Heart left ventricle (tissue), 16 donors: ENCODE measurements at regions not wholly inside any gene's neighbourhood (a gene's known extent, or its start where the extent isn't known, plus 50 kb on each side); places are given as distances from the start of the nearest gene placed in this dataset.
"Not testable (repeated sequence)": the region's sequence is repeated elsewhere in the genome, so short reads cannot be mapped to it uniquely, and the experiment has no call there.

ENCODE experiments used
- ATAC-seq, 4 donors: fragments of 200-7000 bp; cut with Tn5 transposase; one replicate each; pipeline ENCODE4 v1.9.1; 2020 to 2022; ENCODE audit warnings: moderate library complexity in 4 of 4, mild to moderate bottlenecking in 3 of 4, moderate number of reproducible peaks in 1 of 4
- DNase-seq, 5 donors: peaks; one replicate each; pipeline ENCODE4 v3.0.0-alpha.2; 2020
- H3K27ac ChIP-seq, 12 donors: fragments of 200-600 bp; sonication (generic) in 4 of 12; one replicate each; pipeline versions ENCODE4 v1.5.0 to v1.8.0; 2016 to 2022; ENCODE audit warnings: mild to moderate bottlenecking in 2 of 12
- H3K27me3 ChIP-seq, 9 donors: fragments of 200-600 bp; sonication (generic) in 2 of 9; one replicate each; pipeline versions ENCODE4 v1.5.1 to v1.8.0; 2016 to 2022; ENCODE audit warnings: mild to moderate bottlenecking in 3 of 9
- H3K36me3 ChIP-seq, 9 donors: fragments of 200-600 bp; sonication (generic) in 2 of 9; one replicate each; pipeline versions ENCODE4 v1.5.0 to v1.8.0; 2018 to 2022; ENCODE audit warnings: mild to moderate bottlenecking in 2 of 9
- H3K4me1 ChIP-seq, 12 donors: fragments of 200-600 bp; sonication (generic) in 4 of 12; one replicate each; pipeline versions ENCODE4 v1.5.0 to v1.8.0; 2016 to 2022; ENCODE audit warnings: mild to moderate bottlenecking in 3 of 12
- H3K4me3 ChIP-seq, 12 donors: fragments of 200-600 bp; sonication (generic) in 4 of 12; one replicate each; pipeline versions ENCODE4 v1.5.0 to v1.8.0; 2017 to 2022; ENCODE audit warnings: mild to moderate bottlenecking in 9 of 12, moderate library complexity in 4 of 12
- H3K9me3 ChIP-seq, 12 donors: fragments of 200-600 bp; sonication (generic) in 4 of 12; one replicate each; pipeline versions ENCODE4 v1.5.0 to v1.8.0; 2016 to 2022; ENCODE audit warnings: mild to moderate bottlenecking in 1 of 12
- POLR2A ChIP-seq, 2 donors: fragments of 450-650 bp; IDR thresholded peaks; one replicate each; pipeline ENCODE4 v1.6.1; 2017; ENCODE audit warnings: antibody characterized with exemption in 2 of 2, mild to moderate bottlenecking in 2 of 2, moderate library complexity in 2 of 2
- WGBS, 4 donors: extraction: QIAGEN DNeasy Blood & Tissue Kit in 2 of 4; methylation state at CpG; one replicate each; pipeline versions ENCODE4 v1.1.5 to v1.1.7; 2013 to 2018; 5-methylcytosine and 5-hydroxymethylcytosine counted together
- intact Hi-C, 10 donors: fragments of 100-400 bp; cut with DNase I; formaldehyde crosslinking; loops; one replicate each; pipeline versions ENCODE4 v1.11.1 to v1.14.2; 2022
- TF ChIP-seq, protein P1 (sequence below), 12 donors: fragments of 200-600 bp; sonication (generic) in 4 of 12; IDR thresholded peaks; one replicate each; pipeline versions ENCODE4 v1.5.0 to v1.8.0; 2018 to 2022; ENCODE audit warnings: antibody characterized with exemption in 12 of 12, mild to moderate bottlenecking in 5 of 12
- donor health status: ischemic (EF 13 %, LVEDD 7.1; RV severe dilation, severe dysfunction).
- donor health status: healthy with polysubstance abuse.
- donor health status: DM: no; HTN: yes; CAD: no.
- donor health status: DM: no; HTN: no; CAD: no.
- donor health status: ischemic (EF 25% LVEDD 6.9; RV normal size, moderate dysfunction).
- donor health status: ischemic (EF 25% LVEDD 5.7; RV mildly dilated, moderate dysfunction).
- donor health status: healthy.
- donor health status: DM: yes; HTN: yes; CAD: no.
- donor health status: ischemic (EF 35%, LVEDD 5.7; RV mildly dilated, moderate dysfunction).
- donor health status: nonischemic (EF 11% LVEDD 7.7; RV severe dilation, severe dysfunction).
- donor health status: DM: yes; HTN: yes; CAD: no.
- donor health status: PGD.
- donor health status: ischemic (EF 29% LVEDD 5.4; RV normal size, mild dysfunction).
- donor health status: nonischemic (EF 23%, LVEDD 6.1; RV moderate dilation, normal function).

- H3K4me3 ChIP-seq, result no peak overlapping the region
- no peaks in the 10 kb centered on the region for H3K9me3 ChIP-seq
- H3K36me3 ChIP-seq, result no peaks in the 10 kb centered on the region
- intact Hi-C loops, result loop anchor here in 1 of 10 donors (10.0 kb wide), 2 partner anchors 371 to 1261 kb away; no protein-coding TSS in a partner anchor
- WGBS, 4 donors, result 83 to 92% (median 89%) methylated on average over 4 of the region's 4 CpGs
- H3K27me3 ChIP-seq, result no peaks in the 10 kb centered on the region
- DNase-seq (no peak), ATAC-seq (no peak)
- no peaks in the 10 kb centered on the region for H3K4me1 ChIP-seq
- TF ChIP-seq POLR2A (IDR thresholded peaks at IDR 0.05), result no peak
- TF ChIP-seq, protein P1, sequence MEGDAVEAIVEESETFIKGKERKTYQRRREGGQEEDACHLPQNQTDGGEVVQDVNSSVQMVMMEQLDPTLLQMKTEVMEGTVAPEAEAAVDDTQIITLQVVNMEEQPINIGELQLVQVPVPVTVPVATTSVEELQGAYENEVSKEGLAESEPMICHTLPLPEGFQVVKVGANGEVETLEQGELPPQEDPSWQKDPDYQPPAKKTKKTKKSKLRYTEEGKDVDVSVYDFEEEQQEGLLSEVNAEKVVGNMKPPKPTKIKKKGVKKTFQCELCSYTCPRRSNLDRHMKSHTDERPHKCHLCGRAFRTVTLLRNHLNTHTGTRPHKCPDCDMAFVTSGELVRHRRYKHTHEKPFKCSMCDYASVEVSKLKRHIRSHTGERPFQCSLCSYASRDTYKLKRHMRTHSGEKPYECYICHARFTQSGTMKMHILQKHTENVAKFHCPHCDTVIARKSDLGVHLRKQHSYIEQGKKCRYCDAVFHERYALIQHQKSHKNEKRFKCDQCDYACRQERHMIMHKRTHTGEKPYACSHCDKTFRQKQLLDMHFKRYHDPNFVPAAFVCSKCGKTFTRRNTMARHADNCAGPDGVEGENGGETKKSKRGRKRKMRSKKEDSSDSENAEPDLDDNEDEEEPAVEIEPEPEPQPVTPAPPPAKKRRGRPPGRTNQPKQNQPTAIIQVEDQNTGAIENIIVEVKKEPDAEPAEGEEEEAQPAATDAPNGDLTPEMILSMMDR (IDR thresholded peaks at IDR 0.05), result no peak
- no peak overlapping the region for H3K27ac ChIP-seq
These were observed 144.8 kb upstream of the MON1B start for GRCh38 chr16:77046206-77046605.

- Histone ChIP-seq H3K4me3 (no peak overlapping the region), H3K36me3 (no peaks in the 10 kb centered on the region), H3K4me1 (no peaks in the 10 kb centered on the region), H3K9me3 (no peaks in the 10 kb centered on the region), H3K27ac (no peak overlapping the region), H3K27me3 (no peaks in the 10 kb centered on the region)
- DNase-seq, result no peak
- TF ChIP-seq, protein P1 (IDR thresholded peaks at IDR 0.05), result no peak
- TF ChIP-seq POLR2A (IDR thresholded peaks at IDR 0.05), result no peak
- intact Hi-C loops, result loop anchor here in 1 of 10 donors (10.0 kb wide), 2 partner anchors 373 to 1263 kb away; no protein-coding TSS in a partner anchor
- no peak for ATAC-seq
These were observed 142.9 kb upstream of the MON1B start for GRCh38 chr16:77048085-77048484.

GRCh38 chr16:77049577-77049976 is 141.4 kb upstream of the MON1B start:
- no peak for ATAC-seq
- H3K4me1 ChIP-seq, result no peaks in the 10 kb centered on the region
- H3K27me3 ChIP-seq, result no peaks in the 10 kb centered on the region
- no peaks in the 10 kb centered on the region for H3K36me3 ChIP-seq
- H3K4me3 ChIP-seq, result no peak overlapping the region
- no peak for DNase-seq
- 69 to 83% (median 79%) methylated on average over 4 of the region's 4 CpGs for WGBS, 4 donors
- intact Hi-C loops, result loop anchor here in 1 of 10 donors (10.0 kb wide), 2 partner anchors 375 to 1265 kb away; no protein-coding TSS in a partner anchor
- H3K9me3 ChIP-seq, result no peaks in the 10 kb centered on the region
- TF ChIP-seq POLR2A (IDR thresholded peaks at IDR 0.05), result no peak
- TF ChIP-seq, protein P1 (IDR thresholded peaks at IDR 0.05), result no peak
- no peak overlapping the region for H3K27ac ChIP-seq

GRCh38 chr16:77056597-77056996 is 134.4 kb upstream of the MON1B start:
- H3K4me1 ChIP-seq, H3K4me3 ChIP-seq, H3K36me3 ChIP-seq, H3K27me3 ChIP-seq, H3K27ac ChIP-seq, DNase-seq, intact Hi-C loops, ATAC-seq, H3K9me3 ChIP-seq: not testable (repeated sequence)

- ATAC-seq (no peak), DNase-seq (no peak)
- intact Hi-C loops, result no loop called here
- Histone ChIP-seq H3K4me1 (peaks cover 0 to 3% (median 0%) of the 10 kb centered on the region in 12 donors), H3K36me3 (no peaks in the 10 kb centered on the region), H3K9me3 (peaks cover 0 to 8% (median 0%) of the 10 kb centered on the region in 12 donors), H3K4me3 (no peak overlapping the region), H3K27ac (no peak overlapping the region), H3K27me3 (no peaks in the 10 kb centered on the region)
- no peak for TF ChIP-seq POLR2A (IDR thresholded peaks at IDR 0.05)
- TF ChIP-seq, protein P1 (IDR thresholded peaks at IDR 0.05), result no peak
- WGBS, 4 donors, result 64 to 74% (median 69%) methylated on average over 7 of the region's 7 CpGs
These were observed 133.7 kb upstream of the MON1B start for GRCh38 chr16:77057161-77057774.
